Natural killer cell (primary cell): ENCODE measurements at regions not wholly inside any gene's neighbourhood (a gene's known extent, or its start where the extent isn't known, plus 50 kb on each side); places are given as distances from the start of the nearest gene placed in this dataset.
"Not testable (repeated sequence)": the region's sequence is repeated elsewhere in the genome, so short reads cannot be mapped to it uniquely, and the experiment has no call there.

Source experiments
- ATAC-seq, 3 donors: fragments of 150-1000 bp in 2 of 3; fragments of 200-7000 bp in 1 of 3; cut with Tn5 transposase; 1 replicate in 1 of 3; 2 replicates in 2 of 3; pipeline ENCODE4 v1.10.0; 2021; ENCODE audit warnings: mild to moderate bottlenecking in 2 of 3, moderate library complexity in 2 of 3
- DNase-seq, 2 donors: peaks; one replicate each; pipeline versions ENCODE4 v3.0.0 to v3.0.0-alpha.2; 2013 to 2021; ENCODE audit warnings: mixed read lengths in 1 of 2
- H3K27ac ChIP-seq: one replicate; pipeline ENCODE4 v1.5.1; 2013; ENCODE audit warnings: mild to moderate bottlenecking, low read length
- H3K27me3 ChIP-seq: one replicate; pipeline ENCODE4 v1.6.1; 2013; ENCODE audit warnings: low read length; ENCODE audit not compliant: control insufficient read depth, insufficient read depth
- H3K36me3 ChIP-seq: one replicate; pipeline ENCODE4 v1.6.1; 2013; ENCODE audit warnings: low read length; ENCODE audit not compliant: control insufficient read depth, insufficient read depth
- H3K4me1 ChIP-seq: one replicate; pipeline ENCODE4 v1.6.1; 2013; ENCODE audit warnings: low read length; ENCODE audit not compliant: control insufficient read depth, insufficient read depth
- H3K4me3 ChIP-seq: one replicate; pipeline ENCODE4 v1.5.1; 2013; ENCODE audit warnings: low read length
- H3K9me3 ChIP-seq: one replicate; pipeline ENCODE4 v1.6.1; 2013; ENCODE audit warnings: low read length; ENCODE audit not compliant: control insufficient read depth, insufficient read depth
- H3K27ac Mint-ChIP-seq, 2 donors: one replicate each; pipeline ENCODE4 v1.8.0; 2022; ENCODE audit warnings: mild to moderate bottlenecking in 2 of 2, mixed read lengths in 2 of 2, moderate library complexity in 1 of 2
- H3K27me3 Mint-ChIP-seq, 2 donors: one replicate each; pipeline ENCODE4 v1.8.0; 2022; ENCODE audit warnings: low read depth in 2 of 2, mixed read lengths in 2 of 2
- H3K36me3 Mint-ChIP-seq: one replicate; pipeline ENCODE4 v1.8.0; 2022; ENCODE audit warnings: mixed read lengths
- H3K4me1 Mint-ChIP-seq, 2 donors: one replicate each; pipeline ENCODE4 v1.8.0; 2022; ENCODE audit warnings: mixed read lengths in 2 of 2
- H3K4me3 Mint-ChIP-seq: one replicate; pipeline ENCODE4 v1.8.0; 2022; ENCODE audit warnings: mild to moderate bottlenecking, moderate library complexity, mixed read lengths
- H3K9me3 Mint-ChIP-seq, 2 donors: one replicate each; pipeline ENCODE4 v1.8.0; 2022; ENCODE audit warnings: mixed read lengths in 2 of 2
- WGBS: methylation state at CpG from one replicate; pipeline ENCODE4 v1.1.7; 2013; ENCODE audit warnings: missing lambda C conversion rate; ENCODE audit not compliant: insufficient coverage; 5-methylcytosine and 5-hydroxymethylcytosine counted together
- intact Hi-C: fragments of 100-400 bp; cut with micrococcal nuclease; formaldehyde crosslinking; loops from one replicate; pipeline ENCODE4 v1.14.2; 2022
- TF ChIP-seq, protein P1 (sequence below): fragments of 200-600 bp; IDR thresholded peaks from one replicate; pipeline ENCODE4 v1.8.0; 2022; ENCODE audit warnings: antibody characterized with exemption

DNA sequence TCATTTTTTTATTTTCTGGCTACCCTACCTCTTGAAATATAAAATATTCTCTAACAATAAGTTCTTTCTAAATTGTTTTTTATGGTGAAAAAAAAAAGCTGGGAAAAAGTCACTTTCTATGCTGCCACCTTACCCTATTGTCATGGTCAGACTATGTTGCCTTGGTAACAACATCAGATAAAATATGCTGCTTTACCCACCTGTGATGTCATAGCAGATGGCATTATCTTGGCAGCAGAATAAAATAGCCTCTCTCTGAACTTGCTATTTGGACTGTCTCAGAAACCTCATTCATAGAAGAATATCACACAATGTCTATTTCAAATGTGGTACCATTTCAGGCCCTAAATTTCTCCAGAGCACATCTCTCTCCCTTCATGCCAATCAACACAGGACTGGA lies 69.6 kb upstream of the SGIP1 start:
- peaks cover 10 to 38% of the 10 kb centered on the region in 2 donors for H3K27me3 Mint-ChIP-seq
- no peak overlapping the region for H3K27ac Mint-ChIP-seq
- Histone ChIP-seq H3K36me3 (no peaks in the 10 kb centered on the region), H3K27me3 (no peaks in the 10 kb centered on the region), H3K4me3 (no peak overlapping the region), H3K27ac (no peak overlapping the region), H3K9me3 (no peaks in the 10 kb centered on the region), H3K4me1 (no peaks in the 10 kb centered on the region)
- intact Hi-C loops = no loop called here
- ATAC-seq (no peak), DNase-seq (no peak)
- H3K4me3 Mint-ChIP-seq = no peak overlapping the region
- no peaks in the 10 kb centered on the region for H3K4me1 Mint-ChIP-seq
- peaks cover 4 to 6% of the 10 kb centered on the region in 2 donors for H3K9me3 Mint-ChIP-seq
- TF ChIP-seq, protein P1, sequence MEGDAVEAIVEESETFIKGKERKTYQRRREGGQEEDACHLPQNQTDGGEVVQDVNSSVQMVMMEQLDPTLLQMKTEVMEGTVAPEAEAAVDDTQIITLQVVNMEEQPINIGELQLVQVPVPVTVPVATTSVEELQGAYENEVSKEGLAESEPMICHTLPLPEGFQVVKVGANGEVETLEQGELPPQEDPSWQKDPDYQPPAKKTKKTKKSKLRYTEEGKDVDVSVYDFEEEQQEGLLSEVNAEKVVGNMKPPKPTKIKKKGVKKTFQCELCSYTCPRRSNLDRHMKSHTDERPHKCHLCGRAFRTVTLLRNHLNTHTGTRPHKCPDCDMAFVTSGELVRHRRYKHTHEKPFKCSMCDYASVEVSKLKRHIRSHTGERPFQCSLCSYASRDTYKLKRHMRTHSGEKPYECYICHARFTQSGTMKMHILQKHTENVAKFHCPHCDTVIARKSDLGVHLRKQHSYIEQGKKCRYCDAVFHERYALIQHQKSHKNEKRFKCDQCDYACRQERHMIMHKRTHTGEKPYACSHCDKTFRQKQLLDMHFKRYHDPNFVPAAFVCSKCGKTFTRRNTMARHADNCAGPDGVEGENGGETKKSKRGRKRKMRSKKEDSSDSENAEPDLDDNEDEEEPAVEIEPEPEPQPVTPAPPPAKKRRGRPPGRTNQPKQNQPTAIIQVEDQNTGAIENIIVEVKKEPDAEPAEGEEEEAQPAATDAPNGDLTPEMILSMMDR = no peak
- no peaks in the 10 kb centered on the region for H3K36me3 Mint-ChIP-seq

DNA sequence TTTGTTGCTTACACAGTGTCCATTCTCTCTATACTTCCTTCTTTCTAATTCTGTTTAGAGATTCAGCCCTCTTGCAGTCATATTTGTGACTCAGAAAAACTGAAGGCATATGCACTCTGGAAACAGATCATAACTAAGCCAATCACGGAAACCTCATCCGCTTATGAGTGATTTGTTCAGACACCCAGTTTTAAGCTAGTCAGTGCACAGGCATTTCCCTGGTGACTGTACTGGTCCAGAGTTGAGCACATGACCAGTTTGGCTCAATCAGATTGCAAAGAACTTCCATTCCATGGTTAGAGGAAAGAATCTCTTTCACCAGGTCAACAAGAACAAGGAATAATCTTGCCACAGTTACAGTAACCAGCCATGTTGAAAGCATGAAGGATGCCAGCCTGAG lies 69.2 kb upstream of the SGIP1 start:
- Histone ChIP-seq H3K4me1 (no peaks in the 10 kb centered on the region), H3K27me3 (peaks cover 2% of the 10 kb centered on the region), H3K4me3 (no peak overlapping the region), H3K27ac (no peak overlapping the region), H3K36me3 (no peaks in the 10 kb centered on the region), H3K9me3 (no peaks in the 10 kb centered on the region)
- ATAC-seq (no peak), DNase-seq (no peak)
- Mint-ChIP-seq H3K27me3 (peaks cover 6 to 34% of the 10 kb centered on the region in 2 donors), H3K9me3 (peaks cover 4 to 6% of the 10 kb centered on the region in 2 donors), H3K4me3 (no peak overlapping the region), H3K27ac (no peak overlapping the region), H3K36me3 (no peaks in the 10 kb centered on the region), H3K4me1 (no peaks in the 10 kb centered on the region)
- intact Hi-C loops = no loop called here
- 47% methylated on average over 2 of the region's 2 CpGs for WGBS
- TF ChIP-seq, protein P1 = no peak

DNA sequence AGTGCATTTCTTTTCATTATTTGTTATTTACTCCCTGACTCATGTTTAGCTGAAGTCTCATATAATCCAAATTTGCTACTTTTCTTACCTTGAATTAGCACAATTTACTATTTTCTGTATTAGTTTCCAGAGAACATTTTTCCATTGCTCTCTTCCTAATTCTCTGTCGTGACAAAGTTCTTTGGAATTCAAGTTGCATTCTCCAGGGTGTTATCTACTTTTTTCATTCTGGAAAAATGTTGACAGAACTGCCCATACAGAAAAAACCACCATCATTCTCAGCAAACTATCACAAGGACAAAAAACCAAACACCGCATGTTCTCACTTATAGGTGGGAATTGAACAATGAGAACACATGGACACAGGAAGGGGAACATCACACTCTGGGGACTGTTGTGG lies 67.3 kb upstream of the SGIP1 start:
- H3K36me3 Mint-ChIP-seq, DNase-seq, intact Hi-C loops, H3K27ac Mint-ChIP-seq, H3K27ac ChIP-seq, H3K4me1 ChIP-seq, H3K4me3 Mint-ChIP-seq, H3K36me3 ChIP-seq, H3K9me3 Mint-ChIP-seq, H3K9me3 ChIP-seq, H3K27me3 ChIP-seq, H3K4me1 Mint-ChIP-seq, H3K4me3 ChIP-seq, ATAC-seq: not testable (repeated sequence)
- peaks cover 2 to 22% of the 10 kb centered on the region in 2 donors for H3K27me3 Mint-ChIP-seq
- 82% methylated on average over 1 of the region's 2 CpGs for WGBS

DNA sequence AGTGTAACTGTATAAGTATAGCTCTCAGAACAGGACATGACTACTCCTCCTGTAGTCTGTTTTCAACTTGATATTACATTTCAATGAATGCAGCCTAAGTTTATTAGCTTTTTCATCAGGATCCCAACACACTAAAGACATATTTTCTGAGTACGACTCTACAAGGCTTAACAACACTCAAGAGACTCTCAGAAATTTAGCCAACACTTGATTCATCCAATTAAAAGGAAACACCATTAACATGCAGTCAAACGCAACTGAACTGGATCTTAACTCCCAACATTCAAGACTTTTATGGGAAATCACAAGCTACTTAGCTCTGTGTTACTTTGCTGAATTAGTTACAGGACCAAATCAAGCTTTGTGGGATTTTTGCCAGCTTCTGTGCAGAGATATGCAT lies 65.2 kb upstream of the SGIP1 start:
- H3K4me3 ChIP-seq = no peak overlapping the region
- intact Hi-C loops = no loop called here
- Mint-ChIP-seq H3K27me3 (peaks cover 4 to 22% of the 10 kb centered on the region in 2 donors), H3K36me3 (no peaks in the 10 kb centered on the region), H3K4me1 (no peaks in the 10 kb centered on the region), H3K27ac (no peak overlapping the region), H3K4me3 (no peak overlapping the region), H3K9me3 (no peaks in the 10 kb centered on the region)
- ATAC-seq (no peak), DNase-seq (no peak)
- TF ChIP-seq, protein P1 = no peak
- H3K36me3 ChIP-seq = no peaks in the 10 kb centered on the region
- no peaks in the 10 kb centered on the region for H3K9me3 ChIP-seq
- peaks cover 2% of the 10 kb centered on the region for H3K27me3 ChIP-seq
- no peak overlapping the region for H3K27ac ChIP-seq
- 91% methylated on average over 2 of the region's 2 CpGs for WGBS
- no peaks in the 10 kb centered on the region for H3K4me1 ChIP-seq
